ENCODE measurements at regions not wholly inside any gene's neighbourhood (a gene's known extent, or its start where the extent isn't known, plus 50 kb on each side); places are given as distances from the start of the nearest gene placed in this dataset.

DNA sequence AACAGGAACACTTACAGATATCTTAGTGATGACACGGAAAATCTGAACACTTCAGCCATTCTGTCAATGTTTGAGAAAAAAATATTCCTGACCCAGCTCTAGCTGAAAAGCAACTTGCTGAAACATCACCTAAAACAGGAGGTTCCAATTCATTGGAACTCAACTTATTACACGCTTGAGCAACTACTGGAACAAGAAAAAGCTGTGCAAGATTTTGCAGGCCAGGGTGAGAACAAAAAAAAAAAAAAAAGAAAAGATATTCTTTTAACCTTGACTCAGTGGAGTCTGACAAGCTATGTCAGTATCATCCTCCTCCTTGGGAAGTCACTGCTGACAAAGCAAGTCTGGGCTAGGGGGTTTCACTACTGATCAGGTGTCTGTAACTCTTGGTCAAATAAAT is 351.0 kb downstream of the SS18 start:
- no peak for DNase-seq
- TF ChIP-seq, protein P1, sequence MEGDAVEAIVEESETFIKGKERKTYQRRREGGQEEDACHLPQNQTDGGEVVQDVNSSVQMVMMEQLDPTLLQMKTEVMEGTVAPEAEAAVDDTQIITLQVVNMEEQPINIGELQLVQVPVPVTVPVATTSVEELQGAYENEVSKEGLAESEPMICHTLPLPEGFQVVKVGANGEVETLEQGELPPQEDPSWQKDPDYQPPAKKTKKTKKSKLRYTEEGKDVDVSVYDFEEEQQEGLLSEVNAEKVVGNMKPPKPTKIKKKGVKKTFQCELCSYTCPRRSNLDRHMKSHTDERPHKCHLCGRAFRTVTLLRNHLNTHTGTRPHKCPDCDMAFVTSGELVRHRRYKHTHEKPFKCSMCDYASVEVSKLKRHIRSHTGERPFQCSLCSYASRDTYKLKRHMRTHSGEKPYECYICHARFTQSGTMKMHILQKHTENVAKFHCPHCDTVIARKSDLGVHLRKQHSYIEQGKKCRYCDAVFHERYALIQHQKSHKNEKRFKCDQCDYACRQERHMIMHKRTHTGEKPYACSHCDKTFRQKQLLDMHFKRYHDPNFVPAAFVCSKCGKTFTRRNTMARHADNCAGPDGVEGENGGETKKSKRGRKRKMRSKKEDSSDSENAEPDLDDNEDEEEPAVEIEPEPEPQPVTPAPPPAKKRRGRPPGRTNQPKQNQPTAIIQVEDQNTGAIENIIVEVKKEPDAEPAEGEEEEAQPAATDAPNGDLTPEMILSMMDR (IDR thresholded peaks at IDR 0.05; ENCODE audit: borderline replicate concordance, extremely low read depth, low read length, poor library complexity, severe bottlenecking), result no peak
- no peak for TF ChIP-seq EZH2 (IDR thresholded peaks at IDR 0.05; ENCODE audit: borderline replicate concordance, low read depth, low read length, severe bottlenecking)
- Histone ChIP-seq H3K27me3 (ENCODE audit: insufficient read depth, low read length, poor library complexity) (peaks cover 4% of the 10 kb centered on the region), H2AFZ (ENCODE audit: low read depth, low read length) (no peak overlapping the region), H3K79me2 (ENCODE audit: insufficient read depth, low read length) (no peaks in the 10 kb centered on the region), H3K36me3 (ENCODE audit: insufficient read depth, low read length) (no peaks in the 10 kb centered on the region), H3K4me1 (ENCODE audit: insufficient read depth, low read length) (no peaks in the 10 kb centered on the region), H3K4me2 (ENCODE audit: insufficient read depth, low read length) (no peak overlapping the region), H4K20me1 (ENCODE audit: insufficient read depth, low read length) (no peaks in the 10 kb centered on the region), H3K4me3 (ENCODE audit: low read depth in 1 of 2, low read length in 2 of 2) (no peak overlapping the region), H3K9me3 (ENCODE audit: insufficient read depth, low read length, severe bottlenecking) (no peaks in the 10 kb centered on the region), H3K9ac (ENCODE audit: low read depth, low read length) (no peak overlapping the region), H3K27ac (ENCODE audit: low read length) (no peak overlapping the region)
- no peak for ATAC-seq (ENCODE audit: insufficient read depth, low read depth)

DNA sequence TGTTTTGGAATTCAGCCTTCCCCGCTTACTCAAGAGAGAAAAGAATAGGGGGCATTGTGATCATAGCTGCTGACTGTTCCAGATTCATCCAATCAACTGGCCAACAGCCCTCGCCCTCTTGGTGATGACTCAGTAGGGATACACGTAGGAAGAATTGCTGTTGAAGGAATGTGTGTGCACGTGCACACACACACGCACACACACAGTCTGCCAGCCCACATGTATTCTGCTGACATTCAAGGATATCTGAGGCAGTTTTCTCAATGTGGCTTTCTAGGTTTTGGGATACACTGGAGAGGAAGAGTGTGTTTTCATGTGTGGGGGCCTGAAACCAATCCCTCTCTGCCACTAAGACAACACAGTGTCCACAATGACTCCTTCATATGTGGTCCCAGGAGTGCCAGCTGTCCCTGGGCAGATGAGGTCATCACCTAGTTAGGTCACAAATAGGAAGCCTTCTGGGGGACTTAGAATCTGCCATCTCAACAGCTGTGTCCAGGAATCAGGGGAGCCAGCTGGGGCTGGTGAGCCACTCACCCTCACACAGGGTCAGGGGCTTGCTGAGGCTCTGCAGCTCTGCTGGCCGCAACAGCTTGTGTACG is 352.6 kb downstream of the SS18 start:
- no peaks in the 10 kb centered on the region for H3K79me2 ChIP-seq (ENCODE audit: insufficient read depth, low read length)
- no peaks in the 10 kb centered on the region for H3K4me1 ChIP-seq (ENCODE audit: insufficient read depth, low read length)
- H4K20me1 ChIP-seq (ENCODE audit: insufficient read depth, low read length), result no peaks in the 10 kb centered on the region
- no peak overlapping the region for H3K4me3 ChIP-seq (ENCODE audit: low read depth in 1 of 2, low read length in 2 of 2)
- H3K9me3 ChIP-seq (ENCODE audit: insufficient read depth, low read length, severe bottlenecking), result no peaks in the 10 kb centered on the region
- DNase-seq (no peak), ATAC-seq (ENCODE audit: insufficient read depth, low read depth) (no peak)
- no peak overlapping the region for H3K27ac ChIP-seq (ENCODE audit: low read length)
- no peak overlapping the region for H3K4me2 ChIP-seq (ENCODE audit: insufficient read depth, low read length)
- TF ChIP-seq EZH2 (IDR thresholded peaks at IDR 0.05; ENCODE audit: borderline replicate concordance, low read depth, low read length, severe bottlenecking), result no peak
- TF ChIP-seq, protein P1 (IDR thresholded peaks at IDR 0.05; ENCODE audit: borderline replicate concordance, extremely low read depth, low read length, poor library complexity, severe bottlenecking), result no peak
- no peaks in the 10 kb centered on the region for H3K36me3 ChIP-seq (ENCODE audit: insufficient read depth, low read length)
- no peak overlapping the region for H2AFZ ChIP-seq (ENCODE audit: low read depth, low read length)
- H3K9ac ChIP-seq (ENCODE audit: low read depth, low read length), result no peak overlapping the region
- peaks cover 4% of the 10 kb centered on the region for H3K27me3 ChIP-seq (ENCODE audit: insufficient read depth, low read length, poor library complexity)

DNA sequence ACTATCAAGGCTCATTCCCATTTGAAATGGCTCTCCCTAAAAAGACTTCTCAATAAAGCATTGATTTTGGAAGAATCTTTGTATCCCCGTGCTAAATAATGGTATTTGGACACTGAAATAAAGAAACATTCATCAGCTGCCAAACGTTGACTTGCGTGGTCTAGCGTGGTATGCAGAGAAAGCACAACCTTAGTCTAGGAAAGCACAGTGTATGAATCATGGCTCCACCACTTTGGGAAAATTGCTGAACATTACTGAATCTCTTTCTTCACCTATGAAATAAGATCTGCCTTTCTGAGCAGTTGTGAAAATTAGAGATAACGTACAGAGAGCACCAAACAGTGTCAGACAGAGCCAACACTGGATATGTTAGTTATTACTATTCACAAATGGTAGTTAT is 353.9 kb downstream of the SS18 start:
- no peak overlapping the region for H3K4me3 ChIP-seq (ENCODE audit: low read depth in 1 of 2, low read length in 2 of 2)
- H3K4me1 ChIP-seq (ENCODE audit: insufficient read depth, low read length), result no peaks in the 10 kb centered on the region
- no peak overlapping the region for H3K9ac ChIP-seq (ENCODE audit: low read depth, low read length)
- no peaks in the 10 kb centered on the region for H3K36me3 ChIP-seq (ENCODE audit: insufficient read depth, low read length)
- TF ChIP-seq, protein P1 (IDR thresholded peaks at IDR 0.05; ENCODE audit: borderline replicate concordance, extremely low read depth, low read length, poor library complexity, severe bottlenecking), result no peak
- TF ChIP-seq EZH2 (IDR thresholded peaks at IDR 0.05; ENCODE audit: borderline replicate concordance, low read depth, low read length, severe bottlenecking), result no peak
- DNase-seq (no peak), ATAC-seq (ENCODE audit: insufficient read depth, low read depth) (no peak)
- H4K20me1 ChIP-seq (ENCODE audit: insufficient read depth, low read length), result no peaks in the 10 kb centered on the region
- no peaks in the 10 kb centered on the region for H3K79me2 ChIP-seq (ENCODE audit: insufficient read depth, low read length)
- no peak overlapping the region for H2AFZ ChIP-seq (ENCODE audit: low read depth, low read length)
- no peak overlapping the region for H3K27ac ChIP-seq (ENCODE audit: low read length)
- H3K27me3 ChIP-seq (ENCODE audit: insufficient read depth, low read length, poor library complexity), result peaks cover 4% of the 10 kb centered on the region
- no peaks in the 10 kb centered on the region for H3K9me3 ChIP-seq (ENCODE audit: insufficient read depth, low read length, severe bottlenecking)
- H3K4me2 ChIP-seq (ENCODE audit: insufficient read depth, low read length), result no peak overlapping the region
